ENCODE measurements at regions not wholly inside any gene's neighbourhood (a gene's known extent, or its start where the extent isn't known, plus 50 kb on each side); places are given as distances from the start of the nearest gene placed in this dataset.
"Not testable (repeated sequence)": the region's sequence is repeated elsewhere in the genome, so short reads cannot be mapped to it uniquely, and the experiment has no call there.

GRCh38 chr2:192407692-192408091 is 213.0 kb upstream of the TMEFF2 start:
- no peak for TF ChIP-seq CTCF (IDR thresholded peaks at IDR 0.05; ENCODE audit: poor library complexity, severe bottlenecking)
- Histone ChIP-seq H3K4me1 (ENCODE audit: insufficient read depth, poor library complexity, severe bottlenecking) (no peaks in the 10 kb centered on the region), H3K27ac (ENCODE audit: poor library complexity, severe bottlenecking) (no peak overlapping the region), H3K36me3 (ENCODE audit: low read depth) (no peaks in the 10 kb centered on the region), H3K4me3 (ENCODE audit: severe bottlenecking) (no peak overlapping the region), H3K9me3 (ENCODE audit: severe bottlenecking) (no peaks in the 10 kb centered on the region), H3K27me3 (ENCODE audit: insufficient read depth, poor library complexity, severe bottlenecking) (no peaks in the 10 kb centered on the region)
- ATAC-seq (ENCODE audit: low read depth) (no peak), DNase-seq (ENCODE audit: low spot score) (no peak)

GRCh38 chr2:192398236-192398635 is 203.5 kb upstream of the TMEFF2 start:
- no peaks in the 10 kb centered on the region for H3K4me1 ChIP-seq (ENCODE audit: insufficient read depth, poor library complexity, severe bottlenecking)
- ATAC-seq (ENCODE audit: low read depth): no peak
- no peak for TF ChIP-seq CTCF (IDR thresholded peaks at IDR 0.05; ENCODE audit: poor library complexity, severe bottlenecking)
- H3K4me3 ChIP-seq (ENCODE audit: severe bottlenecking): no peak overlapping the region
- no peaks in the 10 kb centered on the region for H3K27me3 ChIP-seq (ENCODE audit: insufficient read depth, poor library complexity, severe bottlenecking)
- no peak overlapping the region for H3K27ac ChIP-seq (ENCODE audit: poor library complexity, severe bottlenecking)
- H3K9me3 ChIP-seq (ENCODE audit: severe bottlenecking): no peaks in the 10 kb centered on the region
- no peaks in the 10 kb centered on the region for H3K36me3 ChIP-seq (ENCODE audit: low read depth)
- DNase-seq (ENCODE audit: low spot score): no peak

DNA sequence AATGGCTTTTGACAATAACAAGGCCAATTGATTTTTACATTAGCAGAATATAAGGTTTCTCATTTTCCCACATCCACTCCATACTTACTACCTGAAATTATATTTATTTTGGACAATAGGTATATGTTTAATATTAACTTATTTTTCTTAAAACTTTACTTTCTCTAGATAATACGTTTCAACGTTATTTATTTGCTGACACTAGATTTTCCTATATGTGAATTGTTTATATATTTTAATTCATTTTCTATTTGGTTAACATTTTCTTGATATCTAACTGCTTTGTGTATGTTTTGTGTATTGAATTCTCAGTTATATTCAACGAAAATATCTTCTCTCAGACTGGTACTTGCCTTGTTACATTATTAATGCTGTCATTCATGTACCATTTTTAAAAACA is 199.9 kb upstream of the TMEFF2 start:
- ATAC-seq (ENCODE audit: low read depth) (no peak), DNase-seq (ENCODE audit: low spot score) (no peak)
- Histone ChIP-seq H3K4me1 (ENCODE audit: insufficient read depth, poor library complexity, severe bottlenecking) (no peaks in the 10 kb centered on the region), H3K4me3 (ENCODE audit: severe bottlenecking) (no peak overlapping the region), H3K27ac (ENCODE audit: poor library complexity, severe bottlenecking) (no peak overlapping the region), H3K36me3 (ENCODE audit: low read depth) (no peaks in the 10 kb centered on the region), H3K9me3 (ENCODE audit: severe bottlenecking) (no peaks in the 10 kb centered on the region), H3K27me3 (ENCODE audit: insufficient read depth, poor library complexity, severe bottlenecking) (no peaks in the 10 kb centered on the region)
- no peak for TF ChIP-seq CTCF (IDR thresholded peaks at IDR 0.05; ENCODE audit: poor library complexity, severe bottlenecking)

DNA sequence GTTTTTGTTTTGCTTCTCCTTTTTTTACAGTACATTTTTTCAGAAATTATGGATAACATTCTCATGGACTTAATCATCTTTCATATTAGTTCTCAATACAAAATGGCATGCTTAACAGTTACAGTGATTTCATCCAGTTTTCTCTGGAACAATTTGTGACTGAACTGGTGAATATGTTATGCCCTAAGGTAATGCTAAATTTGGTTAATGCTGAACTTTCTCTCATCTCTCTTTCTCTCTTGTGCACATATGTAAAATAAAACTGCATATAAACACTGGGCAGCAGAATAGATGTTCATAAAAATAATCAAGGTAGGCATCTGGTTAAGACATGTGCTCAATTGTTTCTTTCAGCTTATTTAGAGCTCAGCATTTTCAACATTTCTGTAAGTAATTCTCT is 196.3 kb upstream of the TMEFF2 start:
- ATAC-seq (ENCODE audit: low read depth) (no peak), DNase-seq (ENCODE audit: low spot score) (no peak)

GRCh38 chr2:192390401-192390800 is 195.7 kb upstream of the TMEFF2 start:
- DNase-seq (ENCODE audit: low spot score) (no peak), ATAC-seq (ENCODE audit: low read depth) (no peak)
- Histone ChIP-seq H3K27me3 (ENCODE audit: insufficient read depth, poor library complexity, severe bottlenecking) (no peaks in the 10 kb centered on the region), H3K27ac (ENCODE audit: poor library complexity, severe bottlenecking) (no peak overlapping the region), H3K36me3 (ENCODE audit: low read depth) (no peaks in the 10 kb centered on the region), H3K4me3 (ENCODE audit: severe bottlenecking) (no peak overlapping the region), H3K4me1 (ENCODE audit: insufficient read depth, poor library complexity, severe bottlenecking) (no peaks in the 10 kb centered on the region), H3K9me3 (ENCODE audit: severe bottlenecking) (no peaks in the 10 kb centered on the region)
- TF ChIP-seq CTCF (IDR thresholded peaks at IDR 0.05; ENCODE audit: poor library complexity, severe bottlenecking): no peak

More for the DNA sequence above, 196.3 kb upstream of the TMEFF2 start:
- no peak overlapping the region for H3K4me3 ChIP-seq (ENCODE audit: severe bottlenecking)
- no peak for TF ChIP-seq CTCF (IDR thresholded peaks at IDR 0.05; ENCODE audit: poor library complexity, severe bottlenecking)
- H3K27ac ChIP-seq (ENCODE audit: poor library complexity, severe bottlenecking): no peak overlapping the region
- H3K27me3 ChIP-seq (ENCODE audit: insufficient read depth, poor library complexity, severe bottlenecking): no peaks in the 10 kb centered on the region
- no peaks in the 10 kb centered on the region for H3K4me1 ChIP-seq (ENCODE audit: insufficient read depth, poor library complexity, severe bottlenecking)
- no peaks in the 10 kb centered on the region for H3K36me3 ChIP-seq (ENCODE audit: low read depth)
- no peaks in the 10 kb centered on the region for H3K9me3 ChIP-seq (ENCODE audit: severe bottlenecking)

GRCh38 chr2:192384191-192384590 is 189.5 kb upstream of the TMEFF2 start:
- H3K4me1 ChIP-seq (ENCODE audit: insufficient read depth, poor library complexity, severe bottlenecking); H3K9me3 ChIP-seq (ENCODE audit: severe bottlenecking); H3K4me3 ChIP-seq (ENCODE audit: severe bottlenecking); H3K36me3 ChIP-seq (ENCODE audit: low read depth); H3K27ac ChIP-seq (ENCODE audit: poor library complexity, severe bottlenecking); DNase-seq (ENCODE audit: low spot score); ATAC-seq (ENCODE audit: low read depth); H3K27me3 ChIP-seq (ENCODE audit: insufficient read depth, poor library complexity, severe bottlenecking): not testable (repeated sequence)
